Rectal smooth muscle tissue (tissue), 1 donor: ENCODE measurements at regions not wholly inside any gene's neighbourhood (a gene's known extent, or its start where the extent isn't known, plus 50 kb on each side); places are given as distances from the start of the nearest gene placed in this dataset.
"Not testable (repeated sequence)": the region's sequence is repeated elsewhere in the genome, so short reads cannot be mapped to it uniquely, and the experiment has no call there.

Experiments
- H3K27ac ChIP-seq: one replicate; pipeline ENCODE4 v1.7.0; 2013; ENCODE audit warnings: low read depth, low read length, inconsistent platforms
- H3K27me3 ChIP-seq: one replicate; pipeline ENCODE4 v1.7.0; 2013; ENCODE audit warnings: low read length; ENCODE audit not compliant: control insufficient read depth, insufficient read depth
- H3K36me3 ChIP-seq: one replicate; pipeline ENCODE4 v1.7.0; 2013; ENCODE audit warnings: low read length; ENCODE audit not compliant: control insufficient read depth, insufficient read depth
- H3K4me1 ChIP-seq: one replicate; pipeline ENCODE4 v1.7.0; 2013; ENCODE audit warnings: low read length; ENCODE audit not compliant: control insufficient read depth, insufficient read depth
- H3K4me3 ChIP-seq: one replicate; pipeline ENCODE4 v1.7.0; 2013; ENCODE audit warnings: low read length
- H3K9ac ChIP-seq: one replicate; pipeline ENCODE4 v1.7.0; 2013; ENCODE audit warnings: low read length

GRCh38 chr17:64723781-64724180 lies 61.7 kb upstream of the SMURF2 start:
- Histone ChIP-seq H3K36me3 (no peaks in the 10 kb centered on the region), H3K9ac (no peak overlapping the region), H3K4me1 (no peaks in the 10 kb centered on the region), H3K27ac (no peak overlapping the region), H3K27me3 (no peaks in the 10 kb centered on the region), H3K4me3 (no peak overlapping the region)

DNA sequence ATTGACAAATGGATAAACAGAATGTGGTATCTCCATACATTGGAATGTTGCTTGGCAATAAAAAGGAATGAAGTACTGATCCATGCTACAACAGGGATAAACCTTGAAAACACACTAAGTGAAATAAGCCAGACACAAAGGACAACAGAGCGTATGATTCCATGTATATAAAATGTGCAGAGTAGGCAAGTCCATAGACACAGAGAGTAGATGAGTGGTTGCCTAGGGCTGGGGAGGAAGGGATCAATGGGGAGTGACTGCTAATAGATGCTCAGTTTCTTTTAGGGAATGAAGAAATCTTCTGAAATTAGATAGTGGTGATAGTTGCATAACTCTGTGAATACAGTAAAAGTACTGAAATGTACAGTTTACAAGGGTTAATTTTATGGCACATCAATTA lies 59.4 kb upstream of the SMURF2 start:
- H3K9ac ChIP-seq, H3K4me3 ChIP-seq, H3K27ac ChIP-seq, H3K27me3 ChIP-seq, H3K36me3 ChIP-seq, H3K4me1 ChIP-seq: not testable (repeated sequence)

DNA sequence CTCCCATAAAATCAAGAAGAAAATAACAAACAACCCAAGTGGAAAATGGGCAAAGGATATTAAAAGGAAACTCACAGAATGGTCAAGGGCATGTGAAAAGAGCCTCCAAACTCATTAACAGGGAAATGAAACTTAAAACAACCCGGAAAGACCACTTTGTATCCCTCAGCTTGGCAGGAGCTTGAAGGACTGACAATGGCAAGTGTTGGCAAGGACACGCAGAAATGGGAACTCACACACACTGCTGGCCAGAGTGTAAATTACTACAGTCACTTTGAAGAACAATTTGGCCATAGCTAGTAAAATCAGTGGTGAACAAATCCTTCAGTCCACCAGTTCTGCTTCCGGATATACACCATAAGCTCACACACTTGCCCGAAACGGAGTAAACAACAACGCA lies 58.1 kb upstream of the SMURF2 start:
- H3K27ac ChIP-seq, H3K36me3 ChIP-seq, H3K4me3 ChIP-seq, H3K9ac ChIP-seq, H3K4me1 ChIP-seq, H3K27me3 ChIP-seq: not testable (repeated sequence)

- H3K27me3 ChIP-seq, H3K27ac ChIP-seq, H3K4me3 ChIP-seq, H3K36me3 ChIP-seq, H3K4me1 ChIP-seq, H3K9ac ChIP-seq: not testable (repeated sequence)
These were observed 57.4 kb upstream of the SMURF2 start for GRCh38 chr17:64719517-64719916.

DNA sequence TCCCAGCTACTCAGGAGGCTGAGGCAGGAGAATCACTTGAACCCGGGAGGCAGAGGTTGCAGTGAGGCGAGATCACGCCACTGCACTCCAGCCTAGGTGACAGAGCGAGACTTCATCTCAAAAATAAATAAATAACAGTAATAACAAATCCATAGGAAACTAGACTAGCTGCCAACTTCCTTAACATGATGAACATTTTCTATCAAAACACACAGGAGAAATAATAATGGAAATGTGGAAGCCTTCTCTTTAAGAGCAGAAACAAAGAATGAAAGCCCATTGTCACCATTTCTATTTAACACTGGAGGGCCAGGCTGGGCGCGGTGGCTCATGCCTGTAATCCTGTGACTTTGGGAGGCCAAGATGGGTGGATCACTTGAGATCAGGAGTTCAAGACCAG lies 56.7 kb upstream of the SMURF2 start:
- H3K4me1 ChIP-seq, H3K27me3 ChIP-seq, H3K4me3 ChIP-seq, H3K36me3 ChIP-seq, H3K9ac ChIP-seq, H3K27ac ChIP-seq: not testable (repeated sequence)

DNA sequence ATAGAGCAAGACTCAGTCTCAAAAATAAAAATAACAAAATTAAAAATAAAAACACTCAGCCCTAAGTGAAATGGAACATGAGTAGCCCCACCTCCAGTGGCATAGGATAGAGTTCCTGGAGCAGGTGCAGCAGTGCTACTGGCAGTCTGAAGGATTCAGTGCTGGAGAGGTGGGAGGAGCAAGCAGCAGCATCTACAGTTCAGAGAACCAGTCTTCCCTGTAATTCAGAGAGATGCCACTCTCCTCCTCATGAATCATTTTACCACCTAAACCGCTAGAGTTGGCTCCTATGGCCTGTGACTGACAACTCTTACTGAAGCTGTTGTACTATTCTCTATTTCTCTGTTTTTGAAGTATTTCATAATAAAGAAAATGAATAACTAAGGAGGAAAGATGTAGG lies 56.0 kb upstream of the SMURF2 start:
- Histone ChIP-seq H3K4me1 (no peaks in the 10 kb centered on the region), H3K27me3 (no peaks in the 10 kb centered on the region), H3K4me3 (no peak overlapping the region), H3K9ac (no peak overlapping the region), H3K36me3 (no peaks in the 10 kb centered on the region), H3K27ac (no peak overlapping the region)

GRCh38 chr17:64716496-64716895 lies 54.4 kb upstream of the SMURF2 start:
- not testable (repeated sequence) for H3K27ac ChIP-seq, H3K4me1 ChIP-seq, H3K4me3 ChIP-seq, H3K9ac ChIP-seq, H3K27me3 ChIP-seq, H3K36me3 ChIP-seq

GRCh38 chr17:64713786-64714185 lies 51.7 kb upstream of the SMURF2 start:
- H3K9ac ChIP-seq, H3K27me3 ChIP-seq, H3K27ac ChIP-seq, H3K4me1 ChIP-seq, H3K36me3 ChIP-seq: not testable (repeated sequence)
- H3K4me3 ChIP-seq = peak overlapping the region; percentile 56

- H3K27me3 ChIP-seq, H3K36me3 ChIP-seq, H3K9ac ChIP-seq, H3K4me1 ChIP-seq, H3K4me3 ChIP-seq, H3K27ac ChIP-seq: not testable (repeated sequence)
These were observed 50.6 kb upstream of the SMURF2 start for GRCh38 chr17:64712557-64713351.
